ENCODE measurements at regions not wholly inside any gene's neighbourhood (a gene's known extent, or its start where the extent isn't known, plus 50 kb on each side); places are given as distances from the start of the nearest gene placed in this dataset.

DNA sequence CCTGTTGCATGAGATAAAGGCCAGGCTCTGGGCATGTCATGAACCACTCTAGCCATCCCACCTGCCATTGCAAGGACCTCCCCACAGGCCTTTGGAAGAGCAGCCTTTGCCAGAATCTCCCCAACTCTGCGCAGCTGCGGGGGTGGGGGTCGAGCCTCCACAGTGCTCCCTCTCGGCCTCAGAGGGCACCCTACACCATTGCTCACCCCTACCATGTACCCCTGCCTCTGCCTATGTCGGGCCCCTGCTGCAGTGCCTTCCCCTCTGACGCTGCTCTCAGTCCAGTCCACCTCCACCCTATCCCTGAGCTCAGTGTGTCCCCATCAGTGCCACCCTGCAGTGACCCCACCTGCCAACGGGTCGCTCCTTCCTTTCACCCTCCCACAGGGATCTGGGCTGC lies 679.7 kb upstream of the RAB6C start:
- TF ChIP-seq CTCF (conservative IDR thresholded peaks at IDR 0.05 in 1 of 2, IDR thresholded peaks at IDR 0.05 in 1 of 2; ENCODE audit: low read depth in 1 of 2, low read length in 2 of 2), result no peak
- no peak for TF ChIP-seq EZH2 (IDR thresholded peaks at IDR 0.05; ENCODE audit: low read length, missing control alignments)
